ENCODE measurements at regions not wholly inside any gene's neighbourhood (a gene's known extent, or its start where the extent isn't known, plus 50 kb on each side); places are given as distances from the start of the nearest gene placed in this dataset.
"Not testable (repeated sequence)": the region's sequence is repeated elsewhere in the genome, so short reads cannot be mapped to it uniquely, and the experiment has no call there.

DNA sequence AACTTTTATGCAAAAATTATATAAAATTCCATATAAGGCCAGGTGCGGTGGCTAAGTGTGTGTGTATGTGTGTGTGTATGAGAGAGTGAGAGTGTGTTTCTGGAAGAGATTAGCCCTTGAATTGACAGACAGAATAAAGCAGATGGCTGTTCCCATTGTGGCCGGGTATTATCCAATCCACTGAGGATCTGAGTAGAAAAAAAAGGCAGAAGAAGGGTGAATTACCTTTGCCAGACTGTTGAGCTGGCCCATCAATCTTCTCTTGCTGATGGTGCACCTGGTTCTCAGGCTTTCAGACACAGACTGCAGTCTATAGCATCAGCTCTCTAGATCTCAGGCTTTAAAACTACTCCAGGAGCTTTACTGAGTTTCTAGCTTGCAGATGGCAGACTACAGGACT is 92.2 kb upstream of the SLIT2 start:
- TF ChIP-seq, protein P1, sequence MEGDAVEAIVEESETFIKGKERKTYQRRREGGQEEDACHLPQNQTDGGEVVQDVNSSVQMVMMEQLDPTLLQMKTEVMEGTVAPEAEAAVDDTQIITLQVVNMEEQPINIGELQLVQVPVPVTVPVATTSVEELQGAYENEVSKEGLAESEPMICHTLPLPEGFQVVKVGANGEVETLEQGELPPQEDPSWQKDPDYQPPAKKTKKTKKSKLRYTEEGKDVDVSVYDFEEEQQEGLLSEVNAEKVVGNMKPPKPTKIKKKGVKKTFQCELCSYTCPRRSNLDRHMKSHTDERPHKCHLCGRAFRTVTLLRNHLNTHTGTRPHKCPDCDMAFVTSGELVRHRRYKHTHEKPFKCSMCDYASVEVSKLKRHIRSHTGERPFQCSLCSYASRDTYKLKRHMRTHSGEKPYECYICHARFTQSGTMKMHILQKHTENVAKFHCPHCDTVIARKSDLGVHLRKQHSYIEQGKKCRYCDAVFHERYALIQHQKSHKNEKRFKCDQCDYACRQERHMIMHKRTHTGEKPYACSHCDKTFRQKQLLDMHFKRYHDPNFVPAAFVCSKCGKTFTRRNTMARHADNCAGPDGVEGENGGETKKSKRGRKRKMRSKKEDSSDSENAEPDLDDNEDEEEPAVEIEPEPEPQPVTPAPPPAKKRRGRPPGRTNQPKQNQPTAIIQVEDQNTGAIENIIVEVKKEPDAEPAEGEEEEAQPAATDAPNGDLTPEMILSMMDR (IDR thresholded peaks at IDR 0.05; ENCODE audit: control extremely low read depth, extremely low read depth, low read depth, missing control alignments): no peak
- CTCF ChIA-PET: no interaction called here
- POLR2A ChIA-PET: no interaction called here
- no peak for DNase-seq (ENCODE audit: extremely low spot score)

DNA sequence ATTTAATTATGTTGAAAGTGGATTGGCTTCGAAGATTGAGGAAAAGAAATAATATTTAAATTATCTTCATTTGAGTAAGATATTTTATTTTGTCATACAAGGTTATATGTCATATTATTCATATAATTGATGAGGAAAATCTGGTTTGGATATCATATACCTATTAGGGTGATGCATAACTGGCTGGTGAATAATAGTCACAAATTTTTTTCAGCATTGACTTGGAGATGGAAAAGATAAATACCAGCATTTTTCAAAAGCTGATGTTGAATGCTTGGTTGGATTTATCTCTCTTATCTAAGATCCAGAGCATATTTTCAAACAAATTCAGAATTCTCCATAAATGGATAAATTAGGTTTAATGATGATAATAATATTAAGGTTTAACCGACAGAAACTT is 93.5 kb upstream of the SLIT2 start:
- ChIA-PET POLR2A (no interaction called here), CTCF (no interaction called here)
- TF ChIP-seq, protein P1 (IDR thresholded peaks at IDR 0.05; ENCODE audit: control extremely low read depth, extremely low read depth, low read depth, missing control alignments): no peak
- no peak for DNase-seq (ENCODE audit: extremely low spot score)

DNA sequence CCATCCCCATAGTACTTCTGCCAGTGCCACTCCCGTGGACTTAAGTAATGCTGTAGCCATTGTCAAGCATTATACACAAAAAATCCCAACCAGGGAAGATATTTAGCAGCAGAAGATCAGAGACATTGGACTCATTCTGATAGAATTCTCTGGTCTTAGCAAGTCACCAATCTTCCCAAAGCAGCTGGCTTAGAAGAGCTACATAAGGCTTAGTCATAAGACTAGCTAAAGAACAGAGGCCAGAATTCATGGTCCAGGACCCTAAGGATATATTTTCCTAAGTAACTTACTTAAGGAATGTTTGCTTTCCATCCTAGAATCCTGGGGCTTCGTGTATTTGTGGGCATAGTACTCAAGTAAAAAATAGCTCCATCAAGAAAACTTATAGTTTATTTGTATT is 100.3 kb upstream of the SLIT2 start:
- TF ChIP-seq, protein P1 (IDR thresholded peaks at IDR 0.05; ENCODE audit: control extremely low read depth, extremely low read depth, low read depth, missing control alignments): no peak
- POLR2A ChIA-PET: no interaction called here
- CTCF ChIA-PET: interaction anchor here (1.1 to 1.2 kb wide), 2 partner anchors 9 to 11 kb away, joined by 3 read pairs; no protein-coding TSS in a partner anchor
- no peak for DNase-seq (ENCODE audit: extremely low spot score)

DNA sequence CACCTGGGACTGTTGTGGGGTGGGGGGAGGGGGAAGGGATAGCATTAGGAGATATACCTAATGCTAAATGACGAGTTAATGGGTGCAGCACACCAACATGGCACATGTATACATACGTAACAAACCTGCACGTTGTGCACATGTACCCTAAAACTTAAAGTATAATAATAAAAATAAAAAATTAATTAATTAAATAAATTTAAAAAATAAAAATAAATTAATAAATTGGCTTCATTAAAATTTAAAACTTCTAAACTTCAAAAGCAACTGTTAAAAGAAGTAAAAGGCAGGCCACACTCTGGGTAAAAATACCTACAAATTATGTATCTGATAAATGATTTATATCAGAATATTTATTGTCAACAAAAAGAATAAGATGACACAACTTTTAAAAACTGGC is 102.6 kb upstream of the SLIT2 start:
- CTCF ChIA-PET: interaction anchor here (1.1 kb wide), 1 partner anchor 12 kb away, joined by 3 read pairs; no protein-coding TSS in a partner anchor
- POLR2A ChIA-PET; DNase-seq (ENCODE audit: extremely low spot score): not testable (repeated sequence)

DNA sequence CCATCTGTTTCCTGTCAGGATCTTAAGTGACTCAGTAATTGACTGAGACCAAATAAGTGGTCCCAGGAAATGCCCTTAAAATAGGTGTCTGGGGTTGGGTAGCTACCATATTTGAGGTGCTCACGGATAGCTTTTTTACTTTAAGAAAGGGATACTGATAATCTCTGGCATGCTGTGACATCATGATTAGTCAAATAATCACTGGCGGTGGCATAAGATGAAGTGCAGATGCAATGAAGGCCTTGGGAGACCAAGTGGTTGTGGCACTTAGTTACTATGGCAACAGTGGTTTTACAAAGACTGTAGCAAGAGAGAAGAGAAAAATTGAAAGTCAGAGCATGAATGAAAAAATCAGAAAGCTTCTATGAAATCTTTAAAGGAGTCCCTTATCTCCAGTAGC is 114.5 kb upstream of the SLIT2 start:
- TF ChIP-seq, protein P1 (IDR thresholded peaks at IDR 0.05; ENCODE audit: control extremely low read depth, extremely low read depth, low read depth, missing control alignments): no peak
- no peak for DNase-seq (ENCODE audit: extremely low spot score)
- CTCF ChIA-PET: no interaction called here
- POLR2A ChIA-PET: no interaction called here

DNA sequence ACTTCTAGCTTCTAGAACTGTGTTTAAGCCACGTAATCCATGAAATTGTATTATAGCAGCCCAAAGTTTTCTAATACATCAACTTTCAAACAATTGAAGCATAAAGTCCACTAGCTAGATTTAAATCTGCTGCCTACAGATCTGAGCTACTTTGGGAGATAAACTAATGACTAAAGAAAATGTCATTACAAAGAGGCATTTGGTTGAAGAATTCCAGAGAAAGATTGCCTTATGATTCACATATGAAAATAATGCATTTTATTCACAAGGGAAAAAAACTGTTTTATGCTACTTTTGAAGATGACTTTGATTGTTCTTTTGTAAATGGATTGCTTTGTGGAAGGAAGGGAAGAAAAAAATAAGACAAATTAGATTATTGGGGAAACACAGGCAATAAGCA is 124.1 kb upstream of the SLIT2 start:
- TF ChIP-seq, protein P1 (IDR thresholded peaks at IDR 0.05; ENCODE audit: control extremely low read depth, extremely low read depth, low read depth, missing control alignments): no peak
- ChIA-PET POLR2A (no interaction called here), CTCF (interaction anchor here (0.7 kb wide), 1 partner anchor 11 kb away, joined by 3 read pairs; no protein-coding TSS in a partner anchor)
- DNase-seq (ENCODE audit: extremely low spot score): no peak

DNA sequence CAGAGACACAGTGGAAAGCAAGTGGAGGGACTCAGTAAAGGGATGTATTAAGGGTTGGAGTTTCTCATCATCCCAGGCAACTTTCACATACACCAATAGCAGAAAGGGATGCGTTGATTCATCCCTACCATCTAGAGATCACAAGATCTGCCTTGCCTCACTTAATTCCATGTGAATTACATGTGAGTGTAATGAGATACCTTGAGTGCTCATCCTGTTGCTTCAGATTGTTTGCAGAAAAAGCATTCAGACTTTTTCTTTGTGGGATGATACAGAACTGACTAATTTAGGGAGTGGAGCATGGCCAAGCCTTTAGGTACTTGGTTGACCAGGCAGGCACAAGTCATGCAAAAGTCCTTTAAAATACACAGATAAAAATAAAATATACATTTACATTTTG is 124.8 kb upstream of the SLIT2 start:
- no peak for DNase-seq (ENCODE audit: extremely low spot score)
- CTCF ChIA-PET: no interaction called here
- TF ChIP-seq, protein P1 (IDR thresholded peaks at IDR 0.05; ENCODE audit: control extremely low read depth, extremely low read depth, low read depth, missing control alignments): no peak
- POLR2A ChIA-PET: no interaction called here

Measured in GM10248 (cell line).